ENCODE measurements at regions not wholly inside any gene's neighbourhood (a gene's known extent, or its start where the extent isn't known, plus 50 kb on each side); places are given as distances from the start of the nearest gene placed in this dataset.

DNA sequence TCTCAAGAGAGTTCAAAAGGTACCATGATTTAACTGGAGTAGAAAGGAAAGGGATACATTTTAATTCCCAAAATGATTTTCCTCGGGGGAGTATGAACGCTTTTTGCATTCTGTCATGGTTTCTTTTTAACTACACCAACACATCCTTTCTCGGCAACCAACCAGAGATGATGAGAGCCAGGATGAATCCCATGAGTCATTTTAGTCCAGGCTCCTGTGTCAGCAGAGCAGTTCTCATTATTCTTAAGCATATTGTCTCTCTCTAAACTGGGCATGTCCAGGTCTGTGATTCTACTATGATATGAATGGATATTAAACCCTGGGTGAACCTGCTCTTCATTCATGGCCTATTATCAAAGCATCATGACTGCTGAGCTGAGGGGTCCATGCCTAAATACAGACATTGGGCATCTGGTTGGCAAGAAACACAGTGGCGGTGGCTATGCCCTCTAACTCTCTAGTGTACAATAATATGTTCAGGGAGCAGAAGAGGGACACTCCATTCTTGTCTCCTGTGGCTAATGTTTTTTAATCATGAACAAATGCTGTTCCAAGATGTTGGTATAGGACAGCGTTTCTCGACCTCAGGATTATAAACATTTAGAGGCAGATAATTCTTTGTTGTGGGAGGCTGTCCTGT, 124.3 kb upstream of the ESRRG start:
- no peaks in the 10 kb centered on the region for H3K36me3 ChIP-seq
- intact Hi-C loops (cut with DNase I), result no loop called here
- H3K27ac ChIP-seq, result no peak overlapping the region
- no peaks in the 10 kb centered on the region for H3K4me1 ChIP-seq
- no peaks in the 10 kb centered on the region for H3K27me3 ChIP-seq (ENCODE audit: low read depth)
- ATAC-seq (no peak), DNase-seq (no peak)
- H3K9me3 ChIP-seq, result no peaks in the 10 kb centered on the region
- TF ChIP-seq, protein P1, sequence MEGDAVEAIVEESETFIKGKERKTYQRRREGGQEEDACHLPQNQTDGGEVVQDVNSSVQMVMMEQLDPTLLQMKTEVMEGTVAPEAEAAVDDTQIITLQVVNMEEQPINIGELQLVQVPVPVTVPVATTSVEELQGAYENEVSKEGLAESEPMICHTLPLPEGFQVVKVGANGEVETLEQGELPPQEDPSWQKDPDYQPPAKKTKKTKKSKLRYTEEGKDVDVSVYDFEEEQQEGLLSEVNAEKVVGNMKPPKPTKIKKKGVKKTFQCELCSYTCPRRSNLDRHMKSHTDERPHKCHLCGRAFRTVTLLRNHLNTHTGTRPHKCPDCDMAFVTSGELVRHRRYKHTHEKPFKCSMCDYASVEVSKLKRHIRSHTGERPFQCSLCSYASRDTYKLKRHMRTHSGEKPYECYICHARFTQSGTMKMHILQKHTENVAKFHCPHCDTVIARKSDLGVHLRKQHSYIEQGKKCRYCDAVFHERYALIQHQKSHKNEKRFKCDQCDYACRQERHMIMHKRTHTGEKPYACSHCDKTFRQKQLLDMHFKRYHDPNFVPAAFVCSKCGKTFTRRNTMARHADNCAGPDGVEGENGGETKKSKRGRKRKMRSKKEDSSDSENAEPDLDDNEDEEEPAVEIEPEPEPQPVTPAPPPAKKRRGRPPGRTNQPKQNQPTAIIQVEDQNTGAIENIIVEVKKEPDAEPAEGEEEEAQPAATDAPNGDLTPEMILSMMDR (IDR thresholded peaks at IDR 0.05), result no peak
- no peak overlapping the region for H3K4me3 ChIP-seq

DNA sequence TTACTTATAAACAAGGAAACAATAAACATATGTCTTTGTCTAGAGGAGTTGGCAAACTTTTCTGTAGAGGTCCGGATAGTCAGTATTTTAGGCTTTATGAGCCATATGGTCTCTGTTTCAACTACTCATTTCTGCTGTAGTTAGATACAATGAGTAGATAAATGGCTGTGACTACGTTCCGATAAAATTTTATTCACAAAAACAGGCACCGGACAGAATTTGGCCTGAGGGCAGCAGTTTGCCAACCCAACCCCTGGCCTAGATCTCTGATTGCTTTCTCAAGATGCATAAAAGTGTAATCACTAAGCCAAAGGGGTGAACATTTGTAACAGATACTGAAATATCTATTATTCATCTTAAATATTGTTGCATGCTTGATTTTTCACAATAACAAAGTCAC, 123.1 kb upstream of the ESRRG start:
- H3K4me1 ChIP-seq, result no peaks in the 10 kb centered on the region
- no peak overlapping the region for H3K27ac ChIP-seq
- no peak for ATAC-seq
- no peak for DNase-seq
- TF ChIP-seq, protein P1 (IDR thresholded peaks at IDR 0.05), result no peak
- H3K27me3 ChIP-seq (ENCODE audit: low read depth), result no peaks in the 10 kb centered on the region
- no peak overlapping the region for H3K4me3 ChIP-seq
- no peaks in the 10 kb centered on the region for H3K9me3 ChIP-seq
- intact Hi-C loops (cut with DNase I), result no loop called here
- no peaks in the 10 kb centered on the region for H3K36me3 ChIP-seq

DNA sequence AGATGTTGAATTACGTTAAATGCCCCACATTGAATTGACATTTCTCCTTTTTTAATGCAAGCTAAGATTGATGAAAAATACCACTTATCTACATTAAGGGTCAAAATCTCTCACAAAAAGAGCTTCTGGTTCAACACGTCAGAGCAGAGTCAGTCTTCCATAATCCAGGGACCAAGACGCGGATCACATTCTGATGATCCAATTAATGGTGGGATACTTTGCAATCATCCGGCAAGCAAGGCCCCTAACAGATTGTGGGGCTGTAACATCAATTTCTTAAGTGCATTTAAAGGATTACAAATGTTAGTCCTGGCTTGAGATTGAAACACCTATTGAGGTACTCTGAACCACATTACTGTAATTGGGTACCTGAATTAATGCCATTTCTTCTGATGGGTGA, 120.2 kb upstream of the ESRRG start:
- H3K4me3 ChIP-seq, result no peak overlapping the region
- DNase-seq, result no peak
- H3K27me3 ChIP-seq (ENCODE audit: low read depth), result no peaks in the 10 kb centered on the region
- H3K4me1 ChIP-seq, result no peaks in the 10 kb centered on the region
- intact Hi-C loops (cut with DNase I), result no loop called here
- H3K9me3 ChIP-seq, result no peaks in the 10 kb centered on the region
- TF ChIP-seq, protein P1 (IDR thresholded peaks at IDR 0.05), result no peak
- H3K36me3 ChIP-seq, result no peaks in the 10 kb centered on the region
- no peak for ATAC-seq
- no peak overlapping the region for H3K27ac ChIP-seq

DNA sequence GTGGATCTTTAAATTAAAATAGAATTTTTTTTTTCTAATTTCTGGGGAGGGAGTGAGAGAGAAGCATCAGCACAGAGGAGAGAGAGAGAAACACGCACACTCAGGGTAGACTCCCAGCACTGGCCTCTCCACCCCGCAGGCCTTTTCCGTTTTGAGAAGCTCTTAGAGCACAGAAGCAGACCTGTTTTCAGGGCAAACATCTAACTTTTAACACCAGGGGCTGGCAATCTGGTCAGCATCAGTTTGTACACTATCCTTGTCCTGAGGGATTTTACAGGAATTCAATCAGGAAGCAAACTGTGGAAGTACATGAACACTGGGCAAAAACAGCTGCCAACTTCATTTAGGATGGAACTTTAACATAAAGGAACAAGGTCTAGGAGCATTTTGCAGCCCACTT, 117.9 kb upstream of the ESRRG start:
- Histone ChIP-seq H3K27me3 (ENCODE audit: low read depth) (no peaks in the 10 kb centered on the region), H3K4me1 (no peaks in the 10 kb centered on the region)
- TF ChIP-seq, protein P1 (IDR thresholded peaks at IDR 0.05), result no peak

DNA sequence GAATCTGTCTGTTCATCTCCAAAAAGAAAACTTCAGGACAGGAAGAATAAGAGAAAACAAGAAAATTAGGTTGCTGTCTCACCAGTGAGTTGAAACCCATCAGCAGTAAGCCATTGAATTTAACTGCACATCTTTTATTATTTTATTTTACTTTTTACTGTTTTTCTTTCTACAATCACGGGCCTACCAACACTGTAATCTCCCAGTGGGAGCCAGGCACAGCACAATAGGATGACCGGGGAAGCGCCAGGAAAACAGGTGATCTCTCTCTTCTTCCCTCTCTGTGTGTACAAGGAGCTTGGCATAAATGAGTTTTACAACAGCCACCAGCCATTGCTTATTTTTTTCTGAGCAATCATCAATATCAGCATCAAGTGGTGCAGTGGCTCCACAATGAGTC, 113.1 kb upstream of the ESRRG start:
- no peak overlapping the region for H3K27ac ChIP-seq
- H3K4me1 ChIP-seq, result no peaks in the 10 kb centered on the region
- no peak overlapping the region for H3K4me3 ChIP-seq
- no peaks in the 10 kb centered on the region for H3K9me3 ChIP-seq
- TF ChIP-seq, protein P1 (IDR thresholded peaks at IDR 0.05), result no peak
- DNase-seq (no peak), ATAC-seq (no peak)
- intact Hi-C loops (cut with DNase I), result no loop called here
- H3K36me3 ChIP-seq, result no peaks in the 10 kb centered on the region
- no peaks in the 10 kb centered on the region for H3K27me3 ChIP-seq (ENCODE audit: low read depth)

More for the DNA sequence above, 117.9 kb upstream of the ESRRG start:
- ATAC-seq (no peak), DNase-seq (no peak)
- no peaks in the 10 kb centered on the region for H3K9me3 ChIP-seq
- H3K36me3 ChIP-seq, result no peaks in the 10 kb centered on the region
- H3K4me3 ChIP-seq, result no peak overlapping the region
- intact Hi-C loops (cut with DNase I), result no loop called here
- H3K27ac ChIP-seq, result no peak overlapping the region

Measured in lower lobe of right lung (tissue), 2 donors.